ENCODE measurements at regions not wholly inside any gene's neighbourhood (a gene's known extent, or its start where the extent isn't known, plus 50 kb on each side); places are given as distances from the start of the nearest gene placed in this dataset.

- no peak for DNase-seq
These were observed 266.2 kb downstream of the OLFM3 start for GRCh38 chr1:101730559-101730958.

- no peak for DNase-seq
These were observed 264.5 kb downstream of the OLFM3 start for GRCh38 chr1:101732261-101732660.

- DNase-seq: no peak
These were observed 263.4 kb downstream of the OLFM3 start for GRCh38 chr1:101733340-101733739.

GRCh38 chr1:101738475-101738874 lies 258.3 kb downstream of the OLFM3 start:
- no peak for DNase-seq

GRCh38 chr1:101739146-101739545 lies 257.6 kb downstream of the OLFM3 start:
- DNase-seq: no peak

GRCh38 chr1:101739826-101740330 lies 256.8 kb downstream of the OLFM3 start:
- no peak for DNase-seq

GRCh38 chr1:101741910-101742309 lies 254.8 kb downstream of the OLFM3 start:
- DNase-seq: no peak

GRCh38 chr1:101742509-101742908 lies 254.2 kb downstream of the OLFM3 start:
- DNase-seq: no peak

GRCh38 chr1:101745551-101746270 lies 251.0 kb downstream of the OLFM3 start:
- DNase-seq: no peak

GRCh38 chr1:101748077-101748476 lies 248.6 kb downstream of the OLFM3 start:
- DNase-seq: no peak
